Neural cell (in vitro differentiated cells): ENCODE measurements at regions not wholly inside any gene's neighbourhood (a gene's known extent, or its start where the extent isn't known, plus 50 kb on each side); places are given as distances from the start of the nearest gene placed in this dataset.

ENCODE experiments used
- H2AFZ ChIP-seq: fragments of 200-600, 300-800 bp; sonication (generic), shearing (Covaris generic); 2 replicates; pipeline ENCODE4 v1.6.0; 2014; ENCODE audit warnings: low read depth, mild to moderate bottlenecking, antibody characterized with exemption, low read length, moderate library complexity
- H3F3A ChIP-seq: fragments of 200-600 bp; shearing (Covaris generic); 2 replicates; pipeline ENCODE4 v1.6.1; 2016; ENCODE audit warnings: mild to moderate bottlenecking, moderate library complexity, mixed read lengths, antibody characterized with exemption, low read length; ENCODE audit not compliant: insufficient read depth, poor library complexity, severe bottlenecking
- H3K27ac ChIP-seq: fragments of 200-600, 300-800 bp; sonication (generic), shearing (Covaris generic); 2 replicates; pipeline ENCODE4 v1.5.1; 2014; ENCODE audit warnings: mild to moderate bottlenecking, low read length, moderate library complexity
- H3K27me3 ChIP-seq: fragments of 300-800, 200-600 bp; sonication (generic), shearing (Covaris generic); 2 replicates; pipeline ENCODE4 v1.6.0; 2014; ENCODE audit warnings: mild to moderate bottlenecking, low read depth, low read length, moderate library complexity; ENCODE audit not compliant: insufficient read depth
- H3K36me3 ChIP-seq: fragments of 300-800, 200-600 bp; sonication (generic), shearing (Covaris generic); 2 replicates; pipeline ENCODE4 v1.5.1; 2014; ENCODE audit warnings: mild to moderate bottlenecking, antibody characterized with exemption, low read length, moderate library complexity; ENCODE audit not compliant: insufficient read depth
- H3K4me2 ChIP-seq: fragments of 300-800, 200-600 bp; sonication (generic), shearing (Covaris generic); 2 replicates; pipeline ENCODE4 v1.6.0; 2014; ENCODE audit warnings: mild to moderate bottlenecking, low read length
- H3K4me3 ChIP-seq: fragments of 300-800, 200-600 bp; sonication (generic), shearing (Covaris generic); 2 replicates; pipeline ENCODE4 v1.5.1; 2014; ENCODE audit warnings: mild to moderate bottlenecking, low read length, moderate library complexity
- H3K79me2 ChIP-seq: fragments of 200-600 bp; shearing (Covaris generic); replicated peaks from 2 replicates; pipeline ENCODE4 v1.6.0; 2014; ENCODE audit warnings: mild to moderate bottlenecking, low read length, moderate library complexity; ENCODE audit not compliant: insufficient read depth
- H3K9ac ChIP-seq: fragments of 300-800, 200-600 bp; sonication (generic), shearing (Covaris generic); 2 replicates; pipeline ENCODE4 v1.6.1; 2016; ENCODE audit warnings: mild to moderate bottlenecking, low read length, mixed read lengths
- H3K9me2 ChIP-seq: fragments of 200-600 bp; shearing (Covaris generic); 2 replicates; pipeline ENCODE4 v1.6.1; 2016; ENCODE audit warnings: mild to moderate bottlenecking, low read length, mixed read lengths; ENCODE audit not compliant: insufficient read depth
- H3K9me3 ChIP-seq: fragments of 200-600, 300-800 bp; sonication (generic), shearing (Covaris generic); 2 replicates; pipeline ENCODE4 v1.6.1; 2016; ENCODE audit warnings: mild to moderate bottlenecking, mixed run types, low read length, moderate library complexity, mixed read lengths
- H4K20me1 ChIP-seq: fragments of 200-600 bp; shearing (Covaris generic); 2 replicates; pipeline ENCODE4 v1.6.1; 2016; ENCODE audit warnings: mild to moderate bottlenecking, mixed run types; ENCODE audit not compliant: insufficient read depth
- EP300 ChIP-seq: fragments of 450-650 bp; conservative IDR thresholded peaks from 2 replicates; pipeline ENCODE4 v1.6.1; 2014; ENCODE audit warnings: antibody characterized with exemption, mild to moderate bottlenecking, moderate library complexity; ENCODE audit not compliant: poor library complexity, severe bottlenecking
- EZH2 ChIP-seq: fragments of 200-600, 300-800 bp; shearing (Covaris generic), sonication (generic); IDR thresholded peaks from 2 replicates; pipeline ENCODE4 v1.6.1; 2014; ENCODE audit warnings: antibody characterized with exemption, low read length, borderline replicate concordance, mild to moderate bottlenecking; ENCODE audit not compliant: insufficient read depth, poor library complexity, severe bottlenecking
- MXI1 ChIP-seq: fragments of 450-650 bp; conservative IDR thresholded peaks from 2 replicates; pipeline ENCODE4 v1.6.1; 2014; ENCODE audit warnings: antibody characterized with exemption, mild to moderate bottlenecking; ENCODE audit not compliant: poor library complexity, severe bottlenecking
- POLR2AphosphoS5 ChIP-seq: IDR thresholded peaks from 2 replicates; pipeline ENCODE4 v1.6.1; 2012
- RAD21 ChIP-seq: fragments of 450-650 bp; conservative IDR thresholded peaks from 2 replicates; pipeline ENCODE4 v1.6.1; 2014; ENCODE audit warnings: antibody characterized with exemption, mild to moderate bottlenecking, moderate library complexity
- SMC3 ChIP-seq: fragments of 450-650 bp; conservative IDR thresholded peaks from 2 replicates; pipeline ENCODE4 v1.6.1; 2014; ENCODE audit warnings: antibody characterized with exemption, mild to moderate bottlenecking, moderate library complexity; ENCODE audit not compliant: poor library complexity
- TAF1 ChIP-seq: IDR thresholded peaks from 2 replicates; pipeline ENCODE4 v1.6.1; 2012; ENCODE audit warnings: low read depth
- TF ChIP-seq, protein P1 (sequence below): fragments of 450-650 bp; IDR thresholded peaks from 2 replicates; pipeline ENCODE4 v1.5.1; 2014; ENCODE audit warnings: antibody characterized with exemption, mild to moderate bottlenecking, moderate library complexity; ENCODE audit not compliant: poor library complexity, severe bottlenecking
- TF ChIP-seq, protein P2 (sequence below): IDR thresholded peaks from 2 replicates; pipeline ENCODE4 v1.6.1; 2012; ENCODE audit warnings: borderline replicate concordance

GRCh38 chr5:175264406-175264805, 179.6 kb downstream of the DRD1 start:
- Histone ChIP-seq H3K9me3 (no peaks in the 10 kb centered on the region), H3K4me3 (no peak overlapping the region), H3K27me3 (no peaks in the 10 kb centered on the region), H3K27ac (no peak overlapping the region), H3F3A (no peaks in the 10 kb centered on the region), H3K9me2 (no peaks in the 10 kb centered on the region), H3K36me3 (no peaks in the 10 kb centered on the region), H3K4me2 (no peak overlapping the region), H3K79me2 (no peaks in the 10 kb centered on the region), H4K20me1 (no peaks in the 10 kb centered on the region), H3K9ac (no peak overlapping the region), H2AFZ (no peak overlapping the region)
- TF ChIP-seq TAF1 = no peak
- TF ChIP-seq EZH2 = no peak
- TF ChIP-seq EP300 = no peak
- TF ChIP-seq MXI1 = no peak
- TF ChIP-seq, protein P1, sequence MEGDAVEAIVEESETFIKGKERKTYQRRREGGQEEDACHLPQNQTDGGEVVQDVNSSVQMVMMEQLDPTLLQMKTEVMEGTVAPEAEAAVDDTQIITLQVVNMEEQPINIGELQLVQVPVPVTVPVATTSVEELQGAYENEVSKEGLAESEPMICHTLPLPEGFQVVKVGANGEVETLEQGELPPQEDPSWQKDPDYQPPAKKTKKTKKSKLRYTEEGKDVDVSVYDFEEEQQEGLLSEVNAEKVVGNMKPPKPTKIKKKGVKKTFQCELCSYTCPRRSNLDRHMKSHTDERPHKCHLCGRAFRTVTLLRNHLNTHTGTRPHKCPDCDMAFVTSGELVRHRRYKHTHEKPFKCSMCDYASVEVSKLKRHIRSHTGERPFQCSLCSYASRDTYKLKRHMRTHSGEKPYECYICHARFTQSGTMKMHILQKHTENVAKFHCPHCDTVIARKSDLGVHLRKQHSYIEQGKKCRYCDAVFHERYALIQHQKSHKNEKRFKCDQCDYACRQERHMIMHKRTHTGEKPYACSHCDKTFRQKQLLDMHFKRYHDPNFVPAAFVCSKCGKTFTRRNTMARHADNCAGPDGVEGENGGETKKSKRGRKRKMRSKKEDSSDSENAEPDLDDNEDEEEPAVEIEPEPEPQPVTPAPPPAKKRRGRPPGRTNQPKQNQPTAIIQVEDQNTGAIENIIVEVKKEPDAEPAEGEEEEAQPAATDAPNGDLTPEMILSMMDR = no peak
- TF ChIP-seq, protein P2, sequence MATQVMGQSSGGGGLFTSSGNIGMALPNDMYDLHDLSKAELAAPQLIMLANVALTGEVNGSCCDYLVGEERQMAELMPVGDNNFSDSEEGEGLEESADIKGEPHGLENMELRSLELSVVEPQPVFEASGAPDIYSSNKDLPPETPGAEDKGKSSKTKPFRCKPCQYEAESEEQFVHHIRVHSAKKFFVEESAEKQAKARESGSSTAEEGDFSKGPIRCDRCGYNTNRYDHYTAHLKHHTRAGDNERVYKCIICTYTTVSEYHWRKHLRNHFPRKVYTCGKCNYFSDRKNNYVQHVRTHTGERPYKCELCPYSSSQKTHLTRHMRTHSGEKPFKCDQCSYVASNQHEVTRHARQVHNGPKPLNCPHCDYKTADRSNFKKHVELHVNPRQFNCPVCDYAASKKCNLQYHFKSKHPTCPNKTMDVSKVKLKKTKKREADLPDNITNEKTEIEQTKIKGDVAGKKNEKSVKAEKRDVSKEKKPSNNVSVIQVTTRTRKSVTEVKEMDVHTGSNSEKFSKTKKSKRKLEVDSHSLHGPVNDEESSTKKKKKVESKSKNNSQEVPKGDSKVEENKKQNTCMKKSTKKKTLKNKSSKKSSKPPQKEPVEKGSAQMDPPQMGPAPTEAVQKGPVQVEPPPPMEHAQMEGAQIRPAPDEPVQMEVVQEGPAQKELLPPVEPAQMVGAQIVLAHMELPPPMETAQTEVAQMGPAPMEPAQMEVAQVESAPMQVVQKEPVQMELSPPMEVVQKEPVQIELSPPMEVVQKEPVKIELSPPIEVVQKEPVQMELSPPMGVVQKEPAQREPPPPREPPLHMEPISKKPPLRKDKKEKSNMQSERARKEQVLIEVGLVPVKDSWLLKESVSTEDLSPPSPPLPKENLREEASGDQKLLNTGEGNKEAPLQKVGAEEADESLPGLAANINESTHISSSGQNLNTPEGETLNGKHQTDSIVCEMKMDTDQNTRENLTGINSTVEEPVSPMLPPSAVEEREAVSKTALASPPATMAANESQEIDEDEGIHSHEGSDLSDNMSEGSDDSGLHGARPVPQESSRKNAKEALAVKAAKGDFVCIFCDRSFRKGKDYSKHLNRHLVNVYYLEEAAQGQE = no peak
- TF ChIP-seq POLR2AphosphoS5 = no peak
- TF ChIP-seq RAD21 = no peak
- no peak for TF ChIP-seq SMC3

GRCh38 chr5:175263776-175264175, 180.2 kb downstream of the DRD1 start:
- no peak overlapping the region for H3K27ac ChIP-seq
- no peaks in the 10 kb centered on the region for H3K79me2 ChIP-seq
- H2AFZ ChIP-seq = no peak overlapping the region
- no peak overlapping the region for H3K4me3 ChIP-seq
- no peaks in the 10 kb centered on the region for H3K27me3 ChIP-seq
- H3K9me3 ChIP-seq = no peaks in the 10 kb centered on the region
- TF ChIP-seq MXI1 = no peak
- TF ChIP-seq, protein P2 = no peak
- TF ChIP-seq TAF1 = no peak
- TF ChIP-seq RAD21 = no peak
- no peak for TF ChIP-seq POLR2AphosphoS5
- TF ChIP-seq, protein P1 = no peak
- TF ChIP-seq EZH2 = no peak
- TF ChIP-seq SMC3 = no peak
- no peak for TF ChIP-seq EP300
- no peaks in the 10 kb centered on the region for H3F3A ChIP-seq
- H3K4me2 ChIP-seq = no peak overlapping the region
- no peaks in the 10 kb centered on the region for H3K36me3 ChIP-seq
- H3K9ac ChIP-seq = no peak overlapping the region
- no peaks in the 10 kb centered on the region for H4K20me1 ChIP-seq
- no peaks in the 10 kb centered on the region for H3K9me2 ChIP-seq
